Loucy (cell line): ENCODE measurements at regions not wholly inside any gene's neighbourhood (a gene's known extent, or its start where the extent isn't known, plus 50 kb on each side); places are given as distances from the start of the nearest gene placed in this dataset.

Source experiments
- EZH2phosphoT487 ChIP-seq: fragments of 200-600 bp; IDR thresholded peaks from 2 replicates; pipeline ENCODE4 v1.6.1; 2018; ENCODE audit warnings: antibody characterized with exemption, mild to moderate bottlenecking, moderate library complexity, borderline replicate concordance
- TF ChIP-seq, protein P1 (sequence below): fragments of 200-600 bp; sonication (generic); conservative IDR thresholded peaks from 2 replicates; pipeline ENCODE4 v1.5.1; 2014; ENCODE audit warnings: mild to moderate bottlenecking, antibody characterized with exemption, low read length

DNA sequence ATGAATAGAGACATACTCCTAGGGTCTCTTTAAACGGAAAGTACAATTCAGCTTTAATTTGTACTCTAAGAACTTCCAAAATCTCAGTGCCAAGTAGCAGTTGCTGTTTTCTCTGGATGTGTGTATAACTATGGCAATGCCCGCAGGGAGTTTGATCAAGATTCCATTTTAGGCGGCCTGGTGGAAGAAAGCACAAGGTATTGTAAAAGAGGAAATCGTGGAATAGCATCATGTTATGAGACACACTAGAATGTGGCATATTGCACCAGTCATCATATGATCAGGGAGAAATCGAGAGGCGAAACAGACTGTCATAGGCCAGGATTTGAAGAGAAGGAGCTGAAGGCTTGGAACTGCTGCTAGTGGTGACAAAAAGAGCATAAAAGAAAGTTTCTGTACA is 316.2 kb upstream of the FMN2 start:
- TF ChIP-seq, protein P1, sequence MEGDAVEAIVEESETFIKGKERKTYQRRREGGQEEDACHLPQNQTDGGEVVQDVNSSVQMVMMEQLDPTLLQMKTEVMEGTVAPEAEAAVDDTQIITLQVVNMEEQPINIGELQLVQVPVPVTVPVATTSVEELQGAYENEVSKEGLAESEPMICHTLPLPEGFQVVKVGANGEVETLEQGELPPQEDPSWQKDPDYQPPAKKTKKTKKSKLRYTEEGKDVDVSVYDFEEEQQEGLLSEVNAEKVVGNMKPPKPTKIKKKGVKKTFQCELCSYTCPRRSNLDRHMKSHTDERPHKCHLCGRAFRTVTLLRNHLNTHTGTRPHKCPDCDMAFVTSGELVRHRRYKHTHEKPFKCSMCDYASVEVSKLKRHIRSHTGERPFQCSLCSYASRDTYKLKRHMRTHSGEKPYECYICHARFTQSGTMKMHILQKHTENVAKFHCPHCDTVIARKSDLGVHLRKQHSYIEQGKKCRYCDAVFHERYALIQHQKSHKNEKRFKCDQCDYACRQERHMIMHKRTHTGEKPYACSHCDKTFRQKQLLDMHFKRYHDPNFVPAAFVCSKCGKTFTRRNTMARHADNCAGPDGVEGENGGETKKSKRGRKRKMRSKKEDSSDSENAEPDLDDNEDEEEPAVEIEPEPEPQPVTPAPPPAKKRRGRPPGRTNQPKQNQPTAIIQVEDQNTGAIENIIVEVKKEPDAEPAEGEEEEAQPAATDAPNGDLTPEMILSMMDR = no peak
- TF ChIP-seq EZH2phosphoT487 = no peak
